ENCODE measurements at regions not wholly inside any gene's neighbourhood (a gene's known extent, or its start where the extent isn't known, plus 50 kb on each side); places are given as distances from the start of the nearest gene placed in this dataset.
A peak's percentile ranks its signal among the peaks of the same experiment; 100 is the strongest.

DNA sequence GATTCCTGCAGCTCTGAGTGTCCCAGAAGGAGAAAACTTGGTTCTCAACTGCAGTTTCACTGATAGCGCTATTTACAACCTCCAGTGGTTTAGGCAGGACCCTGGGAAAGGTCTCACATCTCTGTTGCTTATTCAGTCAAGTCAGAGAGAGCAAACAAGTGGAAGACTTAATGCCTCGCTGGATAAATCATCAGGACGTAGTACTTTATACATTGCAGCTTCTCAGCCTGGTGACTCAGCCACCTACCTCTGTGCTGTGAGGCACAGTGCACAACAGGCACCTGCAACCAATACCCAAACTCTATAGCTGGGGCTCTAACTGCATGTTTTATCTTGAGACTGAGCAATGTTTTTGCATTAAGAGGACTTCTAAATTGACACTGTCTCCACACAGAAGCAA, 379.2 kb upstream of the OR4E1 start:
- no peak for ATAC-seq
- TF ChIP-seq GLIS3 (CRISPR knock-in tag; IDR thresholded peaks at IDR 0.05) (no peak), CSDC2 (CRISPR knock-in tag; IDR thresholded peaks at IDR 0.05) (no peak), ZC3H10 (CRISPR knock-in tag; IDR thresholded peaks at IDR 0.05) (no peak), TSHZ2 (CRISPR knock-in tag; IDR thresholded peaks at IDR 0.05) (no peak), TOX (CRISPR knock-in tag; IDR thresholded peaks at IDR 0.05; ENCODE audit: borderline replicate concordance) (no peak), BACH2 (CRISPR knock-in tag; IDR thresholded peaks at IDR 0.05; ENCODE audit: borderline replicate concordance) (no peak), ESRRG (CRISPR knock-in tag; IDR thresholded peaks at IDR 0.05) (no peak), ZFP3 (CRISPR knock-in tag; IDR thresholded peaks at IDR 0.05) (no peak), SNAI2 (CRISPR knock-in tag; IDR thresholded peaks at IDR 0.05) (no peak)
- TF ChIP-seq, protein P1, sequence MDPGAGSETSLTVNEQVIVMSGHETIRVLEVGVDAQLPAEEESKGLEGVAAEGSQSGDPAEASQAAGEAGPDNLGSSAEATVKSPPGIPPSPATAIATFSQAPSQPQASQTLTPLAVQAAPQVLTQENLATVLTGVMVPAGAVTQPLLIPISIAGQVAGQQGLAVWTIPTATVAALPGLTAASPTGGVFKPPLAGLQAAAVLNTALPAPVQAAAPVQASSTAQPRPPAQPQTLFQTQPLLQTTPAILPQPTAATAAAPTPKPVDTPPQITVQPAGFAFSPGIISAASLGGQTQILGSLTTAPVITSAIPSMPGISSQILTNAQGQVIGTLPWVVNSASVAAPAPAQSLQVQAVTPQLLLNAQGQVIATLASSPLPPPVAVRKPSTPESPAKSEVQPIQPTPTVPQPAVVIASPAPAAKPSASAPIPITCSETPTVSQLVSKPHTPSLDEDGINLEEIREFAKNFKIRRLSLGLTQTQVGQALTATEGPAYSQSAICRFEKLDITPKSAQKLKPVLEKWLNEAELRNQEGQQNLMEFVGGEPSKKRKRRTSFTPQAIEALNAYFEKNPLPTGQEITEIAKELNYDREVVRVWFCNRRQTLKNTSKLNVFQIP (CRISPR knock-in tag; IDR thresholded peaks at IDR 0.05; ENCODE audit: borderline replicate concordance, low read depth), result no peak
- TF ChIP-seq, protein P2, sequence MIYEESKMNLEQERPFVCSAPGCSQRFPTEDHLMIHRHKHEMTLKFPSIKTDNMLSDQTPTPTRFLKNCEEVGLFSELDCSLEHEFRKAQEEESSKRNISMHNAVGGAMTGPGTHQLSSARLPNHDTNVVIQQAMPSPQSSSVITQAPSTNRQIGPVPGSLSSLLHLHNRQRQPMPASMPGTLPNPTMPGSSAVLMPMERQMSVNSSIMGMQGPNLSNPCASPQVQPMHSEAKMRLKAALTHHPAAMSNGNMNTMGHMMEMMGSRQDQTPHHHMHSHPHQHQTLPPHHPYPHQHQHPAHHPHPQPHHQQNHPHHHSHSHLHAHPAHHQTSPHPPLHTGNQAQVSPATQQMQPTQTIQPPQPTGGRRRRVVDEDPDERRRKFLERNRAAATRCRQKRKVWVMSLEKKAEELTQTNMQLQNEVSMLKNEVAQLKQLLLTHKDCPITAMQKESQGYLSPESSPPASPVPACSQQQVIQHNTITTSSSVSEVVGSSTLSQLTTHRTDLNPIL (CRISPR knock-in tag; IDR thresholded peaks at IDR 0.05; ENCODE audit: low read depth), result no peak
- TF ChIP-seq, protein P3, sequence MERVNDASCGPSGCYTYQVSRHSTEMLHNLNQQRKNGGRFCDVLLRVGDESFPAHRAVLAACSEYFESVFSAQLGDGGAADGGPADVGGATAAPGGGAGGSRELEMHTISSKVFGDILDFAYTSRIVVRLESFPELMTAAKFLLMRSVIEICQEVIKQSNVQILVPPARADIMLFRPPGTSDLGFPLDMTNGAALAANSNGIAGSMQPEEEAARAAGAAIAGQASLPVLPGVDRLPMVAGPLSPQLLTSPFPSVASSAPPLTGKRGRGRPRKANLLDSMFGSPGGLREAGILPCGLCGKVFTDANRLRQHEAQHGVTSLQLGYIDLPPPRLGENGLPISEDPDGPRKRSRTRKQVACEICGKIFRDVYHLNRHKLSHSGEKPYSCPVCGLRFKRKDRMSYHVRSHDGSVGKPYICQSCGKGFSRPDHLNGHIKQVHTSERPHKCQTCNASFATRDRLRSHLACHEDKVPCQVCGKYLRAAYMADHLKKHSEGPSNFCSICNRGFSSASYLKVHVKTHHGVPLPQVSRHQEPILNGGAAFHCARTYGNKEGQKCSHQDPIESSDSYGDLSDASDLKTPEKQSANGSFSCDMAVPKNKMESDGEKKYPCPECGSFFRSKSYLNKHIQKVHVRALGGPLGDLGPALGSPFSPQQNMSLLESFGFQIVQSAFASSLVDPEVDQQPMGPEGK (CRISPR knock-in tag; IDR thresholded peaks at IDR 0.05; ENCODE audit: borderline replicate concordance), result no peak

DNA sequence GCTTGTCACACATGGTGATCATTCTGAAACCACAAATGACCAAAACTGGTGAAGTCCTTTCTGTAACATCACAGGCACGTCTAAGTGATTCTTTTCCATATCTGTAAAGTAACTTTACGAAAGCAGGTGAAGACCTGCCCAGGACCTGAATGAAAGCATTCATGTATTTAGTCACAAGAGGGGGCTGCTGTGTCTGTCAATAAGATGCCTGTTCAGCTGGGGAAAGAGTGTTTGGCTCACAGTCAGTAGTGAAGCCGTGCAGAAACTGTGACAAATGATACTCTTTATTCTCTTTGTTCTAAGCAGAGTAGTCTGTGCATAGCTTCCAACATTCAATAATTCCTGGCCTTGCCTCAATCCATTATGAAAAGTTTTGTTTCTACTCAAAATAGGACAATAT, 373.5 kb upstream of the OR4E1 start:
- peak; percentile 50; the same call in 2 of the 3 replicates for ATAC-seq
- no peak for TF ChIP-seq ZNF8 (CRISPR knock-in tag; IDR thresholded peaks at IDR 0.05)
- no peak for TF ChIP-seq SNAI2 (CRISPR knock-in tag; IDR thresholded peaks at IDR 0.05)
- no peak for TF ChIP-seq TSHZ2 (CRISPR knock-in tag; IDR thresholded peaks at IDR 0.05)
- TF ChIP-seq ISL1 (CRISPR knock-in tag; IDR thresholded peaks at IDR 0.05), result no peak
- TF ChIP-seq, protein P2 (CRISPR knock-in tag; IDR thresholded peaks at IDR 0.05; ENCODE audit: low read depth), result no peak
- no peak for TF ChIP-seq CSRNP3 (CRISPR knock-in tag; IDR thresholded peaks at IDR 0.05)
- no peak for TF ChIP-seq ARNTL (CRISPR knock-in tag; IDR thresholded peaks at IDR 0.05; ENCODE audit: borderline replicate concordance, low read depth)
- no peak for TF ChIP-seq RARB (CRISPR knock-in tag; IDR thresholded peaks at IDR 0.05)
- TF ChIP-seq ZNF565 (CRISPR knock-in tag; conservative IDR thresholded peaks at IDR 0.05; ENCODE audit: low read depth), result no peak
- TF ChIP-seq ZFP30 (CRISPR knock-in tag; IDR thresholded peaks at IDR 0.05), result no peak
- TF ChIP-seq ESRRG (CRISPR knock-in tag; IDR thresholded peaks at IDR 0.05), result no peak
- TF ChIP-seq ZNF70 (CRISPR knock-in tag; IDR thresholded peaks at IDR 0.05), result no peak
- no peak for TF ChIP-seq CSDC2 (CRISPR knock-in tag; IDR thresholded peaks at IDR 0.05)
- TF ChIP-seq ZC3H10 (CRISPR knock-in tag; IDR thresholded peaks at IDR 0.05), result no peak
- no peak for TF ChIP-seq OSR1 (CRISPR knock-in tag; IDR thresholded peaks at IDR 0.05)
- TF ChIP-seq, protein P3 (CRISPR knock-in tag; IDR thresholded peaks at IDR 0.05; ENCODE audit: borderline replicate concordance), result no peak
- TF ChIP-seq PPARA (CRISPR knock-in tag; IDR thresholded peaks at IDR 0.05; ENCODE audit: borderline replicate concordance), result no peak
- TF ChIP-seq TCF4 (CRISPR knock-in tag; IDR thresholded peaks at IDR 0.05; ENCODE audit: borderline replicate concordance), result no peak
- TF ChIP-seq ZFP3 (CRISPR knock-in tag; IDR thresholded peaks at IDR 0.05), result no peak
